Stomach (tissue), 8 donors: ENCODE measurements at regions not wholly inside any gene's neighbourhood (a gene's known extent, or its start where the extent isn't known, plus 50 kb on each side); places are given as distances from the start of the nearest gene placed in this dataset.

Experiments
- DNase-seq, 2 donors: peaks; one replicate each; pipeline versions ENCODE4 v3.0.0 to v3.0.0-alpha.2; 2013 to 2019
- H3K27ac ChIP-seq, 5 donors: fragments of 200-600 bp in 4 of 5; sonication (generic) in 4 of 5; one replicate each; pipeline ENCODE4 v1.5.1; 2013 to 2019; ENCODE audit warnings: mild to moderate bottlenecking in 1 of 5, moderate library complexity in 1 of 5
- H3K27me3 ChIP-seq, 3 donors: fragments of 200-600 bp; sonication (generic); one replicate each; pipeline ENCODE4 v1.5.1; 2017 to 2019; ENCODE audit warnings: mixed run types in 1 of 3
- H3K36me3 ChIP-seq, 4 donors: fragments of 200-600 bp; sonication (generic); 1 replicate in 3 of 4; 2 replicates in 1 of 4; pipeline ENCODE4 v1.5.1; 2016 to 2019
- H3K4me1 ChIP-seq, 4 donors: fragments of 200-600 bp; sonication (generic); one replicate each; pipeline ENCODE4 v1.5.1; 2016 to 2019
- H3K4me3 ChIP-seq, 4 donors: fragments of 200-600 bp; sonication (generic) in 3 of 4; one replicate each; pipeline ENCODE4 v1.5.1; 2016 to 2019; ENCODE audit warnings: mild to moderate bottlenecking in 1 of 4
- H3K9me3 ChIP-seq, 4 donors: fragments of 200-600 bp; sonication (generic); one replicate each; pipeline ENCODE4 v1.5.1; 2016 to 2019
- CTCF ChIP-seq, 7 experiments: fragments of 450-650 bp in 4 of 7; fragments of 200-600 bp in 3 of 7; sonication (generic) in 3 of 7; IDR thresholded peaks; one replicate each; pipeline ENCODE4 v1.5.1; 2016 to 2019; ENCODE audit warnings: antibody characterized with exemption in 7 of 7, control low read depth in 2 of 7, mild to moderate bottlenecking in 1 of 7
- EP300 ChIP-seq: sonication (generic); formaldehyde crosslinking; IDR thresholded peaks from one replicate; pipeline ENCODE4 v1.6.1; 2017; ENCODE audit warnings: antibody characterized with exemption
- POLR2A ChIP-seq, 4 donors: fragments of 450-650 bp; IDR thresholded peaks; one replicate each; pipeline ENCODE4 v1.6.1; 2016; ENCODE audit warnings: antibody characterized with exemption in 4 of 4, control low read depth in 2 of 4, mild to moderate bottlenecking in 1 of 4, moderate library complexity in 1 of 4
- POLR2AphosphoS5 ChIP-seq, 3 donors: sonication (generic); formaldehyde crosslinking; IDR thresholded peaks; one replicate each; pipeline ENCODE4 v1.6.1; 2016; ENCODE audit warnings: antibody characterized with exemption in 3 of 3
- WGBS, 5 donors: extraction: QIAGEN DNeasy Blood & Tissue Kit in 3 of 5; methylation state at CpG; one replicate each; pipeline versions ENCODE4 v1.1.5 to v1.1.7; 2013 to 2018; 5-methylcytosine and 5-hydroxymethylcytosine counted together
- intact Hi-C: fragments of 100-400 bp; cut with DNase I; formaldehyde crosslinking; loops from one replicate; pipeline ENCODE4 v1.15.1; 2023; ENCODE audit warnings: low total_unique reads
- donor health status: healthy with polysubstance abuse.
- donor health status: Bipolar disorder and iron deficiency.
- donor health status: healthy.

- Histone ChIP-seq H3K9me3 (peaks cover 0 to 5% (median 0%) of the 10 kb centered on the region in 4 donors), H3K36me3 (no peaks in the 10 kb centered on the region), H3K4me1 (no peaks in the 10 kb centered on the region), H3K27ac (no peak overlapping the region), H3K4me3 (no peak overlapping the region), H3K27me3 (no peaks in the 10 kb centered on the region)
- no peak for DNase-seq
- TF ChIP-seq EP300, result no peak
- TF ChIP-seq CTCF (IDR thresholded peaks at IDR 0.05), result no peak
- no peak for TF ChIP-seq POLR2A (IDR thresholded peaks at IDR 0.05)
- TF ChIP-seq POLR2AphosphoS5 (IDR thresholded peaks at IDR 0.05), result no peak
- intact Hi-C loops, result no loop called here
Measured at GRCh38 chr5:63081402-63081801, 502.8 kb downstream of the LRRC70 start.

GRCh38 chr5:63070001-63070400, 491.4 kb downstream of the LRRC70 start:
- no peaks in the 10 kb centered on the region for H3K9me3 ChIP-seq
- intact Hi-C loops, result no loop called here
- H3K27me3 ChIP-seq, result no peaks in the 10 kb centered on the region
- no peak for TF ChIP-seq EP300
- TF ChIP-seq POLR2A (IDR thresholded peaks at IDR 0.05), result no peak
- no peak for TF ChIP-seq POLR2AphosphoS5 (IDR thresholded peaks at IDR 0.05)
- no peak for TF ChIP-seq CTCF (IDR thresholded peaks at IDR 0.05)
- no peak for DNase-seq
- no peaks in the 10 kb centered on the region for H3K36me3 ChIP-seq
- no peak overlapping the region for H3K27ac ChIP-seq
- no peaks in the 10 kb centered on the region for H3K4me1 ChIP-seq
- 62 to 79% (median 75%) methylated on average over 3 of the region's 3 CpGs for WGBS, 5 donors
- H3K4me3 ChIP-seq, result no peak overlapping the region

- no peaks in the 10 kb centered on the region for H3K4me1 ChIP-seq
- TF ChIP-seq EP300 (no peak), CTCF (IDR thresholded peaks at IDR 0.05) (no peak), POLR2AphosphoS5 (IDR thresholded peaks at IDR 0.05) (no peak), POLR2A (IDR thresholded peaks at IDR 0.05) (no peak)
- no peak overlapping the region for H3K27ac ChIP-seq
- no peak overlapping the region for H3K4me3 ChIP-seq
- H3K36me3 ChIP-seq, result no peaks in the 10 kb centered on the region
- WGBS, 5 donors, result 22 to 46% (median 28%) methylated on average over 1 of the region's 1 CpG
- DNase-seq, result peak in 1 of 2 donors; percentile 18
- intact Hi-C loops, result no loop called here
- H3K9me3 ChIP-seq, result no peaks in the 10 kb centered on the region
- H3K27me3 ChIP-seq, result no peaks in the 10 kb centered on the region
Measured at GRCh38 chr5:63055421-63055820, 476.8 kb downstream of the LRRC70 start.

GRCh38 chr5:63053019-63053638, 474.5 kb downstream of the LRRC70 start:
- DNase-seq, result peak in 1 of 2 donors; percentile 61
- Histone ChIP-seq H3K4me1 (no peaks in the 10 kb centered on the region), H3K36me3 (no peaks in the 10 kb centered on the region), H3K27ac (no peak overlapping the region), H3K4me3 (no peak overlapping the region), H3K9me3 (no peaks in the 10 kb centered on the region), H3K27me3 (no peaks in the 10 kb centered on the region)
- TF ChIP-seq POLR2A (IDR thresholded peaks at IDR 0.05) (no peak), POLR2AphosphoS5 (IDR thresholded peaks at IDR 0.05) (no peak), EP300 (no peak), CTCF (IDR thresholded peaks at IDR 0.05) (no peak)
- 26 to 58% (median 53%) methylated on average over 6 of the region's 6 CpGs for WGBS, 5 donors
- intact Hi-C loops, result no loop called here
